Smooth muscle cell (in vitro differentiated cells): ENCODE measurements at regions not wholly inside any gene's neighbourhood (a gene's known extent, or its start where the extent isn't known, plus 50 kb on each side); places are given as distances from the start of the nearest gene placed in this dataset.

Experiments
- DNase-seq: peaks from one replicate; lab custom pipeline; 2025; ENCODE audit not compliant: unreplicated experiment; lab: John Stamatoyannopoulos, UW
- H2AFZ ChIP-seq: fragments of 200-600 bp; sonication (generic); 2 replicates; pipeline ENCODE4 v1.6.0; 2016; ENCODE audit warnings: antibody characterized with exemption, low read depth, mild to moderate bottlenecking
- H3F3A ChIP-seq: fragments of 200-600 bp; sonication (generic); 2 replicates; pipeline ENCODE4 v1.6.0; 2017; ENCODE audit warnings: antibody characterized with exemption, low read depth
- H3K27ac ChIP-seq: fragments of 200-600 bp; sonication (generic); 2 replicates; pipeline ENCODE4 v1.5.1; 2016; ENCODE audit warnings: low read depth, mild to moderate bottlenecking
- H3K27me3 ChIP-seq: fragments of 200-600 bp; sonication (generic); 2 replicates; pipeline ENCODE4 v1.6.1; 2016; ENCODE audit warnings: low read depth, mild to moderate bottlenecking
- H3K36me3 ChIP-seq: fragments of 200-600 bp; sonication (generic); 2 replicates; pipeline ENCODE4 v1.5.1; 2016; ENCODE audit warnings: low read depth
- H3K4me1 ChIP-seq: fragments of 200-600 bp; sonication (generic); 2 replicates; pipeline ENCODE4 v1.5.1; 2016; ENCODE audit warnings: low read depth
- H3K4me2 ChIP-seq: fragments of 200-600 bp; sonication (generic); 2 replicates; pipeline ENCODE4 v1.6.0; 2016; ENCODE audit warnings: mild to moderate bottlenecking
- H3K4me3 ChIP-seq: fragments of 200-600 bp; sonication (generic); 2 replicates; pipeline ENCODE4 v1.5.1; 2016; ENCODE audit warnings: mild to moderate bottlenecking
- H3K79me2 ChIP-seq: fragments of 200-600 bp; sonication (generic); 2 replicates; pipeline ENCODE4 v1.6.0; 2016; ENCODE audit warnings: low read depth, mild to moderate bottlenecking
- H3K9ac ChIP-seq: fragments of 200-600 bp; sonication (generic); 2 replicates; pipeline ENCODE4 v1.6.0; 2016; ENCODE audit warnings: low read depth
- H3K9me3 ChIP-seq: fragments of 200-600 bp; sonication (generic); replicated peaks from 2 replicates; pipeline ENCODE4 v1.5.1; 2016; ENCODE audit warnings: low read depth
- H4K20me1 ChIP-seq: fragments of 200-600 bp; sonication (generic); 2 replicates; pipeline ENCODE4 v1.6.0; 2016; ENCODE audit warnings: low read depth
- WGBS: methylation state at CpG from one replicate; pipeline ENCODE4 v1.1.7; 2016; ENCODE audit warnings: low lambda C conversion rate; 5-methylcytosine and 5-hydroxymethylcytosine counted together
- TF ChIP-seq, protein P1 (sequence below): fragments of 200-600 bp; sonication (generic); IDR thresholded peaks from 2 replicates; pipeline ENCODE4 v1.5.1; 2017; ENCODE audit warnings: borderline replicate concordance, mild to moderate bottlenecking, antibody characterized with exemption; ENCODE audit not compliant: insufficient read depth, poor library complexity, severe bottlenecking

DNA sequence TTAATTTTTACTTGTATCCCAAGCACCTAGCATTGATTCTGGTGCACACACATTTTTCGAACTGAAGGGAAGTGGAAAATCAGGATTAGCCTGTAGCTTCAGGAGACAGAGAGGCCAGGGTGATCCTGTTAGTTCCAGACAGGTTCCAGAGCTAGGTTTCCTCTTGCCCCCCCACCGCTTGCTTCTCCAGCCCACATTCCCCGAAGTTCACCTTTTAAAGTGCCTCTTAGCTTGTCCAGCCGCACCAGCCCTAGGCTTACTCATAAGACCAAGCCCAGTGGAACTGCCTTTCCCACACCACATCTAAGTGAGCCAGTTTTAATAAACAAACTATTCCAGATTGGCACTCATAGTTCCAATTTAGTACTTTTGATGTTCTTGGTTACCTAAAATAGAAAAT, 898.6 kb upstream of the KLHL29 start:
- no peaks in the 10 kb centered on the region for H3K36me3 ChIP-seq
- no peak overlapping the region for H3K9ac ChIP-seq
- H3K4me1 ChIP-seq, result peaks cover 22% of the 10 kb centered on the region
- TF ChIP-seq, protein P1, sequence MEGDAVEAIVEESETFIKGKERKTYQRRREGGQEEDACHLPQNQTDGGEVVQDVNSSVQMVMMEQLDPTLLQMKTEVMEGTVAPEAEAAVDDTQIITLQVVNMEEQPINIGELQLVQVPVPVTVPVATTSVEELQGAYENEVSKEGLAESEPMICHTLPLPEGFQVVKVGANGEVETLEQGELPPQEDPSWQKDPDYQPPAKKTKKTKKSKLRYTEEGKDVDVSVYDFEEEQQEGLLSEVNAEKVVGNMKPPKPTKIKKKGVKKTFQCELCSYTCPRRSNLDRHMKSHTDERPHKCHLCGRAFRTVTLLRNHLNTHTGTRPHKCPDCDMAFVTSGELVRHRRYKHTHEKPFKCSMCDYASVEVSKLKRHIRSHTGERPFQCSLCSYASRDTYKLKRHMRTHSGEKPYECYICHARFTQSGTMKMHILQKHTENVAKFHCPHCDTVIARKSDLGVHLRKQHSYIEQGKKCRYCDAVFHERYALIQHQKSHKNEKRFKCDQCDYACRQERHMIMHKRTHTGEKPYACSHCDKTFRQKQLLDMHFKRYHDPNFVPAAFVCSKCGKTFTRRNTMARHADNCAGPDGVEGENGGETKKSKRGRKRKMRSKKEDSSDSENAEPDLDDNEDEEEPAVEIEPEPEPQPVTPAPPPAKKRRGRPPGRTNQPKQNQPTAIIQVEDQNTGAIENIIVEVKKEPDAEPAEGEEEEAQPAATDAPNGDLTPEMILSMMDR, result no peak
- H3K4me2 ChIP-seq, result peak overlapping the region; percentile 56
- no peaks in the 10 kb centered on the region for H3K27me3 ChIP-seq
- H3K4me3 ChIP-seq, result no peak overlapping the region
- H3K27ac ChIP-seq, result peak overlapping the region; percentile 23
- no peak overlapping the region for H2AFZ ChIP-seq
- no peaks in the 10 kb centered on the region for H4K20me1 ChIP-seq
- H3K9me3 ChIP-seq, result no peaks in the 10 kb centered on the region
- H3F3A ChIP-seq, result no peaks in the 10 kb centered on the region
- no peak for DNase-seq
- WGBS, result 39% methylated on average over 4 of the region's 4 CpGs
- H3K79me2 ChIP-seq, result no peaks in the 10 kb centered on the region

DNA sequence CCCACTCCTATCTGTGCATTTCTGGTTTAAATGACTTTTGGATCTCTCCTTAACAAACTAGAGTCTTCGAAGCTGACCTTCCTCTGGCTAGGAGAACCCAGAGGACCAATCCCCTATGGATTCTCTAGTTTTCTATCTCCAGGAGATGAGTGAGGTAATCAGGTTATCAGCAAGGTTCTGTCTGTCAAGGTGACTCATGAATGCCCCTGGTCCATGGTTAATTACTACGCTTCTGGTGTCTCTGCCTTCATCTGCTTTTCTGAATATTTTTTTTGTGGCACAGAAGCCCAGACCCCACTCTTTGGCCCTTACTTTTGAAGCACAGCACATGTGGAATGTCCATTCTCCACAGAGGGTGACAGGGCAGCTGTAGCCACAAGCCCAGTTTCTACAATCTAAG, 897.9 kb upstream of the KLHL29 start:
- no peak overlapping the region for H3K4me3 ChIP-seq
- no peaks in the 10 kb centered on the region for H3K79me2 ChIP-seq
- WGBS, result 54% methylated on average over 2 of the region's 2 CpGs
- H4K20me1 ChIP-seq, result no peaks in the 10 kb centered on the region
- no peak overlapping the region for H3K9ac ChIP-seq
- DNase-seq, result no peak
- H3K27ac ChIP-seq, result peak overlapping the region; percentile 23
- no peaks in the 10 kb centered on the region for H3K36me3 ChIP-seq
- H3F3A ChIP-seq, result no peaks in the 10 kb centered on the region
- peak overlapping the region; percentile 56 for H3K4me2 ChIP-seq
- H3K27me3 ChIP-seq, result no peaks in the 10 kb centered on the region
- no peaks in the 10 kb centered on the region for H3K9me3 ChIP-seq
- no peak overlapping the region for H2AFZ ChIP-seq
- TF ChIP-seq, protein P1, result no peak
- peaks cover 22% of the 10 kb centered on the region for H3K4me1 ChIP-seq

DNA sequence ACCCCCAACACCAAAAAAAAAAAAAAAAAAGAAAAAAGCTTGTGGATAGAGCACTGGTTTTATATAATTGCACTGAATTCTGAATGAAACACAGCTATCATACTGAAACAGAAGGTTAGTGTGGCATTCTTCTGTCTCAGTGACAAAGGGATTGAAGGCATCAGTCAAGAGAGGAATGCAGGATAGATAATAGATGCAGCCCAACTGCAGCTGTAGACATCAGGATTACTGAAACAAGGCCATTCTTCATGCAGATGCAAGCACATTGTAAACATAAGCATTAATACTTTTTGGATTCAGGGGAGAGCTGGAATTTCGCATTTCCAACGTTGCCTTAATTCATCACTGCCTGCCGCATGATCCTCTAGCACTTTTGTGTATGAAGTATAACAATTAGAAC, 897.4 kb upstream of the KLHL29 start:
- Histone ChIP-seq H3K4me2 (no peak overlapping the region), H3K79me2 (no peaks in the 10 kb centered on the region), H3K36me3 (no peaks in the 10 kb centered on the region), H3K9me3 (no peaks in the 10 kb centered on the region), H3K27ac (no peak overlapping the region), H3K9ac (no peak overlapping the region), H3K4me3 (no peak overlapping the region), H4K20me1 (no peaks in the 10 kb centered on the region), H3K27me3 (no peaks in the 10 kb centered on the region), H3K4me1 (peaks cover 22% of the 10 kb centered on the region), H2AFZ (no peak overlapping the region), H3F3A (no peaks in the 10 kb centered on the region)
- TF ChIP-seq, protein P1, result no peak
- 70% methylated on average over 3 of the region's 3 CpGs for WGBS
- DNase-seq, result no peak

DNA sequence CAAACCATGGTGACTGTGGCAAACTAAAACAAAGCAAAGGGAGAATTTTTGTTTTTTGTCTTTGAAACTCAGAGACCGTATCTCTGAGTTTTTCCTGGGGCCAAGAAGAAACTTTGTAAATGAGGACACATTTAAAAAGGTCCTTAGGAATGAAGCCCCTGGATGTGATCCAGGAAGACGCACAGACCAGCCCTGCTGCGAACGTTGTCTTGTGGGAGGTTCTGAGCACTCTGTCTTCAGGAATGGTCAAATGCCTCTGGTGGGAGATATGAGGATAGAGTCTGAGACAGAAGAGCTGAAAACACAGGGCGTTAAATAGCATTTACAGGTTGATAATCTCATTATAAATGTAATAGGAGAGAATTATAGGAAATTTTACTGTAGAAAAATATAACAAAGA, 893.5 kb upstream of the KLHL29 start:
- Histone ChIP-seq H3K4me2 (no peak overlapping the region), H3K4me1 (peaks cover 16% of the 10 kb centered on the region), H4K20me1 (no peaks in the 10 kb centered on the region), H3K4me3 (no peak overlapping the region), H2AFZ (no peak overlapping the region), H3K27ac (no peak overlapping the region), H3K36me3 (no peaks in the 10 kb centered on the region), H3K79me2 (no peaks in the 10 kb centered on the region), H3F3A (no peaks in the 10 kb centered on the region), H3K9ac (no peak overlapping the region), H3K27me3 (no peaks in the 10 kb centered on the region), H3K9me3 (no peaks in the 10 kb centered on the region)
- TF ChIP-seq, protein P1, result no peak
- no peak for DNase-seq
- WGBS, result 73% methylated on average over 5 of the region's 5 CpGs
